ENCODE measurements at regions not wholly inside any gene's neighbourhood (a gene's known extent, or its start where the extent isn't known, plus 50 kb on each side); places are given as distances from the start of the nearest gene placed in this dataset.
"Not testable (repeated sequence)": the region's sequence is repeated elsewhere in the genome, so short reads cannot be mapped to it uniquely, and the experiment has no call there.

GRCh38 chr7:81833401-81833800 is 63.6 kb upstream of the HGF start:
- DNase-seq (ENCODE audit: low read depth), result peak; percentile 82

GRCh38 chr7:81831883-81832282 is 62.0 kb upstream of the HGF start:
- DNase-seq (ENCODE audit: low read depth), result no peak

- DNase-seq (ENCODE audit: low read depth), result not testable (repeated sequence)
Measured at GRCh38 chr7:81829511-81829910, 59.7 kb upstream of the HGF start.

- DNase-seq (ENCODE audit: low read depth), result no peak
Measured at GRCh38 chr7:81822811-81823210, 53.0 kb upstream of the HGF start.

- peak; percentile 31 for DNase-seq (ENCODE audit: low read depth)
Measured at GRCh38 chr7:81819861-81820260, 50.0 kb upstream of the HGF start.
